Upper lobe of left lung (tissue), 6 donors: ENCODE measurements at regions not wholly inside any gene's neighbourhood (a gene's known extent, or its start where the extent isn't known, plus 50 kb on each side); places are given as distances from the start of the nearest gene placed in this dataset.
"Not testable (repeated sequence)": the region's sequence is repeated elsewhere in the genome, so short reads cannot be mapped to it uniquely, and the experiment has no call there.

Experiments used
- ATAC-seq, 2 donors: fragments of 200-7000 bp; cut with Tn5 transposase; one replicate each; pipeline ENCODE4 v1.9.1; 2022; ENCODE audit warnings: mild to moderate bottlenecking in 2 of 2, moderate library complexity in 2 of 2; ENCODE audit not compliant: low FRiP score in 2 of 2
- DNase-seq, 2 donors: peaks; one replicate each; pipeline ENCODE4 v3.0.0-alpha.2; 2019 to 2020
- H3K27ac ChIP-seq, 4 donors: fragments of 200-600 bp; sonication (generic); one replicate each; pipeline ENCODE4 v1.5.1; 2016 to 2019
- H3K27me3 ChIP-seq, 4 donors: fragments of 200-600 bp; sonication (generic); one replicate each; pipeline ENCODE4 v1.5.1; 2017 to 2019
- H3K36me3 ChIP-seq, 4 donors: fragments of 200-600 bp; sonication (generic); one replicate each; pipeline ENCODE4 v1.5.1; 2016 to 2019
- H3K4me1 ChIP-seq, 4 donors: fragments of 200-600 bp; sonication (generic); one replicate each; pipeline ENCODE4 v1.5.1; 2018 to 2019
- H3K4me3 ChIP-seq, 4 donors: fragments of 200-600 bp; sonication (generic); one replicate each; pipeline ENCODE4 v1.5.1; 2017 to 2019; ENCODE audit warnings: mild to moderate bottlenecking in 2 of 4, moderate library complexity in 1 of 4
- H3K9me3 ChIP-seq, 4 donors: fragments of 200-600 bp; sonication (generic); one replicate each; pipeline ENCODE4 v1.5.1; 2018 to 2019
- CTCF ChIP-seq, 6 experiments: fragments of 450-650 bp in 4 of 6; fragments of 200-600 bp in 2 of 6; sonication (generic) in 2 of 6; IDR thresholded peaks; one replicate each; pipeline ENCODE4 v1.5.1; 2016 to 2019; ENCODE audit warnings: antibody characterized with exemption in 6 of 6
- EP300 ChIP-seq, 4 donors: sonication (generic); formaldehyde crosslinking; IDR thresholded peaks; one replicate each; pipeline ENCODE4 v1.5.1; 2017; ENCODE audit warnings: antibody characterized with exemption in 4 of 4, control low read depth in 2 of 4
- POLR2A ChIP-seq, 4 donors: fragments of 450-650 bp; IDR thresholded peaks; one replicate each; pipeline ENCODE4 v1.5.1; 2016 to 2017; ENCODE audit warnings: antibody characterized with exemption in 4 of 4, mild to moderate bottlenecking in 2 of 4
- POLR2AphosphoS5 ChIP-seq, 2 donors: sonication (generic); formaldehyde crosslinking; IDR thresholded peaks; one replicate each; pipeline ENCODE4 v1.5.1; 2017; ENCODE audit warnings: antibody characterized with exemption in 2 of 2
- WGBS, 2 donors: methylation state at CpG; one replicate each; pipeline ENCODE4 v1.1.5; 2017 to 2018; 5-methylcytosine and 5-hydroxymethylcytosine counted together
- donor health status: DM: no; HTN: no; CAD: no; lungs with moderate emphysema.
- donor health status: DM: no; HTN: yes; CAD: no; lungs with severe emphysema.

GRCh38 chr5:9737265-9737664 lies 107.1 kb upstream of the TAS2R1 start:
- Histone ChIP-seq H3K27ac (no peak overlapping the region), H3K9me3 (no peaks in the 10 kb centered on the region), H3K4me3 (no peak overlapping the region), H3K4me1 (no peaks in the 10 kb centered on the region), H3K36me3 (no peaks in the 10 kb centered on the region), H3K27me3 (no peaks in the 10 kb centered on the region)
- DNase-seq (no peak), ATAC-seq (no peak)
- TF ChIP-seq POLR2AphosphoS5 (IDR thresholded peaks at IDR 0.05): no peak
- TF ChIP-seq EP300 (IDR thresholded peaks at IDR 0.05): no peak
- TF ChIP-seq POLR2A (IDR thresholded peaks at IDR 0.05): no peak
- no peak for TF ChIP-seq CTCF (IDR thresholded peaks at IDR 0.05)
- WGBS, 2 donors: 73 to 84% methylated on average over 4 of the region's 4 CpGs

GRCh38 chr5:9733486-9733885 lies 103.3 kb upstream of the TAS2R1 start:
- H3K4me3 ChIP-seq: no peak overlapping the region
- peaks cover 0 to 3% (median 0%) of the 10 kb centered on the region in 4 donors for H3K9me3 ChIP-seq
- no peaks in the 10 kb centered on the region for H3K36me3 ChIP-seq
- WGBS, 2 donors: 62 to 82% methylated on average over 4 of the region's 4 CpGs
- no peak for DNase-seq
- H3K27ac ChIP-seq: no peak overlapping the region
- no peak for TF ChIP-seq POLR2A (IDR thresholded peaks at IDR 0.05)
- TF ChIP-seq EP300 (IDR thresholded peaks at IDR 0.05): no peak
- no peak for TF ChIP-seq CTCF (IDR thresholded peaks at IDR 0.05)
- TF ChIP-seq POLR2AphosphoS5 (IDR thresholded peaks at IDR 0.05): no peak
- H3K4me1 ChIP-seq: no peaks in the 10 kb centered on the region
- H3K27me3 ChIP-seq: no peaks in the 10 kb centered on the region
- ATAC-seq: no peak

GRCh38 chr5:9731159-9731558 lies 101.0 kb upstream of the TAS2R1 start:
- WGBS, 2 donors: 63 to 68% methylated on average over 11 of the region's 11 CpGs
- no peaks in the 10 kb centered on the region for H3K4me1 ChIP-seq
- ATAC-seq (no peak), DNase-seq (peak in 1 of 2 donors; percentile 20)
- no peaks in the 10 kb centered on the region for H3K27me3 ChIP-seq
- no peak overlapping the region for H3K27ac ChIP-seq
- H3K9me3 ChIP-seq: peaks cover 0 to 3% (median 0%) of the 10 kb centered on the region in 4 donors
- H3K36me3 ChIP-seq: no peaks in the 10 kb centered on the region
- H3K4me3 ChIP-seq: no peak overlapping the region
- TF ChIP-seq EP300 (IDR thresholded peaks at IDR 0.05): no peak
- TF ChIP-seq POLR2AphosphoS5 (IDR thresholded peaks at IDR 0.05): no peak
- no peak for TF ChIP-seq POLR2A (IDR thresholded peaks at IDR 0.05)
- no peak for TF ChIP-seq CTCF (IDR thresholded peaks at IDR 0.05)

- H3K4me3 ChIP-seq: no peak overlapping the region
- H3K36me3 ChIP-seq: no peaks in the 10 kb centered on the region
- DNase-seq: no peak
- peaks cover 0 to 10% (median 0%) of the 10 kb centered on the region in 4 donors for H3K9me3 ChIP-seq
- TF ChIP-seq POLR2AphosphoS5 (IDR thresholded peaks at IDR 0.05) (no peak), POLR2A (IDR thresholded peaks at IDR 0.05) (no peak), CTCF (IDR thresholded peaks at IDR 0.05) (no peak), EP300 (IDR thresholded peaks at IDR 0.05) (no peak)
- ATAC-seq: no peak
- no peak overlapping the region for H3K27ac ChIP-seq
- H3K27me3 ChIP-seq: no peaks in the 10 kb centered on the region
- WGBS, 2 donors: 60 to 69% methylated on average over 2 of the region's 2 CpGs
- no peaks in the 10 kb centered on the region for H3K4me1 ChIP-seq
Measured at GRCh38 chr5:9728261-9728660, 98.1 kb upstream of the TAS2R1 start.

GRCh38 chr5:9726931-9727330 lies 96.8 kb upstream of the TAS2R1 start:
- DNase-seq (no peak), ATAC-seq (no peak)
- H3K27me3 ChIP-seq: no peaks in the 10 kb centered on the region
- H3K27ac ChIP-seq: no peak overlapping the region
- no peaks in the 10 kb centered on the region for H3K36me3 ChIP-seq
- TF ChIP-seq POLR2A (IDR thresholded peaks at IDR 0.05) (no peak), POLR2AphosphoS5 (IDR thresholded peaks at IDR 0.05) (no peak), CTCF (IDR thresholded peaks at IDR 0.05) (no peak), EP300 (IDR thresholded peaks at IDR 0.05) (no peak)
- peaks cover 0 to 10% (median 0%) of the 10 kb centered on the region in 4 donors for H3K9me3 ChIP-seq
- no peaks in the 10 kb centered on the region for H3K4me1 ChIP-seq
- WGBS, 2 donors: 77 to 82% methylated on average over 2 of the region's 2 CpGs
- H3K4me3 ChIP-seq: no peak overlapping the region

GRCh38 chr5:9725265-9725664 lies 95.1 kb upstream of the TAS2R1 start:
- H3K27ac ChIP-seq, H3K4me3 ChIP-seq, H3K27me3 ChIP-seq, H3K4me1 ChIP-seq, H3K36me3 ChIP-seq, H3K9me3 ChIP-seq, ATAC-seq: not testable (repeated sequence)
- 94% methylated on average over 20 of the region's 28 CpGs; no CpG with 5 or more reads in 1 of the 2 donors for WGBS, 2 donors
- DNase-seq: peak in 1 of 2 donors; percentile 71
